DMS79 (cell line): ENCODE measurements at regions not wholly inside any gene's neighbourhood (a gene's known extent, or its start where the extent isn't known, plus 50 kb on each side); places are given as distances from the start of the nearest gene placed in this dataset.
"Not testable (repeated sequence)": the region's sequence is repeated elsewhere in the genome, so short reads cannot be mapped to it uniquely, and the experiment has no call there.

ENCODE experiments used
- DNase-seq: peaks from one replicate; lab custom pipeline; 2025; lab: John Stamatoyannopoulos, UW

- no peak for DNase-seq
Observed at GRCh38 chr7:66539902-66540375, 88.7 kb upstream of the KCTD7 start.

- no peak for DNase-seq
Observed at GRCh38 chr7:66542049-66542448, 86.6 kb upstream of the KCTD7 start.

GRCh38 chr7:66542528-66543269 lies 86.0 kb upstream of the KCTD7 start:
- no peak for DNase-seq

DNA sequence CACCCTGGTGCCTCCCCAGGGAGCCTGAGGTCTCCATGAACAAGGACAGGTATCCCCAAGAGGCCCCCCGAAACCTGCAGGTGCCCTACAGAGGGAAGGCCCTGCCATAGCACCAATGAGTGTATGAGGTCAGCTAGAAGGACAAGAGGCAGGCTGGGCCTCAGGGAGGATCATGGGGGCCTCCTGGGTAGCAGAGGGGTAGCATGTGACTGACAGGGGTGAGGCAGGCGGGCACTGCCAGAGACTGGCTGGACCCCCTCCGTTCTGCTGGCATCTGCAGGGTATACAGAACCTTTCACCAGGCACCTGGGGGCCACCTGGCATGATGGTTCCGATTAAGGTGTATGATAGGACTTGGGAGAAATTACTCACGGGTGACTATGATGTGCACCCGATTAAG lies 79.2 kb upstream of the KCTD7 start:
- DNase-seq = no peak

DNA sequence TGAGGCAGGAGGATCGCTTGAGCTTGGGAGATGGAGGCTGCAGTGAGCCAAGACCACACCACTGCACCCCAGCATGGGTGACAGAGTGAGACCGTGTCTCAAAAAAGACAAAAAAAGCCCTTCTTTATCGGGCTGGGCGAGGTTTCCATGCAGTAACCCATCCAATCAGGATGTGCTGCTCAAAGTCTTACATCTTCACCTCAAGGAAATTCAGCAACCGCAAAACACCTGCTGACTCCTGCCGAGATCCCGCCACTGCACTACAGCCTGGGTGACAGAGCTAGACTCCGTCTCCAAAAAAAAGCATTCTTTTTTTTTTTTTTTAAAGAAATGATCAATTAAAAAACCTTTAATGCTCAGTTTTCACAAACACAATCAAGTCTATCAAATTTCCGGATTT lies 75.7 kb upstream of the KCTD7 start:
- no peak for DNase-seq

DNA sequence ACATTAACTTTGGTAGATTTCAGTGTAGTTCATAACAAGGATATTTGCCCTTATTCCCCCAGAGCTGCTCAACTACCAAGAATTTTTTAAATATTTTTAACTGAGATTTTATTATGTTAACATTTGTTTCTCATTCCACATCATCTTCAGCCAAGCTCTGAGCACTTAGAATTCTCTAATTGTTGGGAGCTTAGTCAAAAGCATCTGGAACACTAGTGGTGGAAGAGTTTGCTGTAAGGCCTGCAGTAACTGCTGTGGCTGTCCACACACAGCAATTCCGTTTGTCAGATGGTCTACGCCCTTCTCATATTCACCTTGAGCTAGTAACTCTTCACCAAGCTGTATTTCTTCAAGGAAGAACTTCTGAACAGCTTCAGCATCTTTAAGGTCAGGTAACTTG lies 75.0 kb upstream of the KCTD7 start:
- not testable (repeated sequence) for DNase-seq

DNA sequence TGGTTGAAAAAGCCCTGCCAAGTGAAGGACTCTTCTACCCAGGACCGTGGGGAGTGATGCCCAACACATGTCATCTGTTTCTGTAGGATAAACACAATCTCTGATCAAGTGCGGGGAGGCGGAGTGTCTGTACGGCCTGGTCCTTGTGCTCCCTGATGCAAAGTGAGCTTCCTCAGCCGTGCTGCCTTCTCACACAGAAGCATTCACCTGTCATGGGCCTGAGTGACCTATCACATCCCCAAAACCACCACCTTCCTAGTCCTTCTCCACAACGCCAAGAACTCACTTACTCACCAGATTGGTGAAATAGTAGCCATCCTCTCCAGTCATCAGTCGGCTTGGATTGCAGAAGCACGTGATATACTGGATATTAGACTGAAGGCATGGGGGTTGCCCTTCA lies 74.4 kb upstream of the KCTD7 start:
- DNase-seq = not testable (repeated sequence)

GRCh38 chr7:66554842-66555430 lies 73.7 kb upstream of the KCTD7 start:
- DNase-seq = not testable (repeated sequence)

- no peak for DNase-seq
Observed at GRCh38 chr7:66556177-66556548, 72.5 kb upstream of the KCTD7 start.

GRCh38 chr7:66556549-66557213 lies 72.0 kb upstream of the KCTD7 start:
- no peak for DNase-seq

- DNase-seq = no peak
Observed at GRCh38 chr7:66557214-66558200, 71.2 kb upstream of the KCTD7 start.

DNA sequence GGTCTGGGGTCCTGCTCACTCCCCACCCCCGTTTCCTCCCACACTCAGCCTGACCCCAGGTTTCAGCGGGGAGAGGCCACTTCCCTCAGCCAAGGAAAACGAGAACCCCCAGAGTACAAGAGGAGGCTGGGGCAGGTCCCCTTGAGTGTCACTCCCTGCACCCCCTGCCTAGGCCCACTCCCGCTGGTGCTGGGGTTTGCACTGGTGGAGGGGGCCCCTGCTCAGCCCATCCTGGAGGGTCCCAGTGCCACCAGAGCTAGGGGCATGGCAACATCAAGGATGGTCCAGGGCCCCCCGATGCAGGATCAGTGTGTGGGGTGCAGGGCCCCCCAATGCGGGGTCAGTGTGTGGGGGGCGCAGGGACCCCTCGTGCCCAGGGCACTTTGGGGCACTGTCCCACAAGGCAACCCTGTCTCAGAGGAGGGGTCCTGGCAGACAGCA lies 70.5 kb upstream of the KCTD7 start:
- DNase-seq = no peak

DNA sequence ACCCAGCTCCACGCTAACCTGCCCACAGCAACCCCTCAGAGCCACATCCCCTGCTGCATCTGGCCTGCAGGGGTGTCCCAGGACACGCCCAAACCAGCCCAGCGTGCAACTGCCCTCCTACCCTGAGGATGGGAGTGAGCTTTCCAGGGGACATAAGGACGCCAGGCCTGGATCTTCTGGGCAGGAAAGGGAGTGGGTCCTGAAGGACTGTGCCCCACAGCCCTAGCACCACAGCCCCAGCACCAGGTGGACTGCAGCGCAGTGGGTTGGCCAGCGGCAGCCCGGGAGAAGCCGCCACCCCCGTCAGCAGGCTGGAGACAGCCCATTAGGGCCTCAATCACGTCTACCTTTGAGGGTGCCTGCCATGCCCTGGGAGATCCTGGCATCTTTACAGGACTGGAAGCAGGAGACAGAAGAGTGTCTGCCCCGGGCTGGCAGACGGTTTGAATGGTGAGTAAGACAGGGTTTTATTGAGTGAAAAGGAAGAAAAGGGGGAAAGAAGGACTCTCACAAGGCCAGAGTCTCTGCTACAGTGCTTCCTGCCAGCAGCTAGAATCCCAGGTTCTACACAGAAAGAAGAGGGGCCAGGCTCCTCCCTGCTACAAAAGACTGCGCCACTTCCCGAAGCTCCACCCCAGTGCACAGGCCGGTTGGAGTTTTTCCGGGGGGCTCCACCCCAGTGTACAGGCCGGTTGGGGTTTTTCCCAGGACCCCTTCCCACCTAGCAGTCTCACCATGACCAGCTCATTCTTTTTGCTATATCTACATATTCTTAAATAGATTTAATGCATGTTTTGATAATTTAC lies 69.8 kb upstream of the KCTD7 start:
- no peak for DNase-seq

GRCh38 chr7:66564045-66564444 lies 64.6 kb upstream of the KCTD7 start:
- DNase-seq = no peak

DNA sequence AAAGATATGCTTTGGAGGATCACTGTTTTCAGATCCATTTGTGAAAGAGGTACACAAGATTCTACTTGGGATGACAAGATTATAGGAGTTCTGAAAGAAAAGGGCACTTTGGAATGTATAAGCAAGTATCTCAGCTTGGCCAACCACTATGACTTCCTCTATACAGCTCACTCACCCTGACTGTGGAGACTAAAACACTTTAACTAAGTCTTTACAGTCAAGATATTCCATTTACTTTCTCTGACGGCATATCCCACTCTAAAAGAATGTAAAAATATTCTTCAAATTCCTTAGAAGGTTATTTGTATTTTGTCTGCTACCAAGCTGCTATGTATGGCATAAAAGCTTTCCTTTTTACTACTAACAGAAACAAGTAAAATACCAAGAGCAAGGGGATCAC lies 58.5 kb upstream of the KCTD7 start:
- not testable (repeated sequence) for DNase-seq

DNA sequence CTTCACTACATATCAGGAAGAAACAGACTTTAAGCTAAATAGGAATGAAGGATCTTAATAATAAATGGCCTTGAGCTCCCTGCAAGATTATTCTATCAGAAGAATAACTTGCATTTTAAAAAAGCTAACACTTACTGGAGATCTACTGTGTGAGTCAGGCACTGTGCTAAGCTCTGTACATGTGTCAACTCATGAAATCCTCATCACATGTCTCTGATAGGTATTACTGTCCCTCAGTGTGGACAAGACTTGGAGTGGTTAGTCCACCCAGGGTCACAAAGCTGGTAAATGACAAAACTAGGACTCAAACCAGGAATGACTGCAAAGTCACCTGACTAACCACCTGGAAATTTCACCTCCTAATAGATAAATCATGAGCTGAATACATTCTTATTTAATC lies 57.1 kb upstream of the KCTD7 start:
- no peak for DNase-seq

DNA sequence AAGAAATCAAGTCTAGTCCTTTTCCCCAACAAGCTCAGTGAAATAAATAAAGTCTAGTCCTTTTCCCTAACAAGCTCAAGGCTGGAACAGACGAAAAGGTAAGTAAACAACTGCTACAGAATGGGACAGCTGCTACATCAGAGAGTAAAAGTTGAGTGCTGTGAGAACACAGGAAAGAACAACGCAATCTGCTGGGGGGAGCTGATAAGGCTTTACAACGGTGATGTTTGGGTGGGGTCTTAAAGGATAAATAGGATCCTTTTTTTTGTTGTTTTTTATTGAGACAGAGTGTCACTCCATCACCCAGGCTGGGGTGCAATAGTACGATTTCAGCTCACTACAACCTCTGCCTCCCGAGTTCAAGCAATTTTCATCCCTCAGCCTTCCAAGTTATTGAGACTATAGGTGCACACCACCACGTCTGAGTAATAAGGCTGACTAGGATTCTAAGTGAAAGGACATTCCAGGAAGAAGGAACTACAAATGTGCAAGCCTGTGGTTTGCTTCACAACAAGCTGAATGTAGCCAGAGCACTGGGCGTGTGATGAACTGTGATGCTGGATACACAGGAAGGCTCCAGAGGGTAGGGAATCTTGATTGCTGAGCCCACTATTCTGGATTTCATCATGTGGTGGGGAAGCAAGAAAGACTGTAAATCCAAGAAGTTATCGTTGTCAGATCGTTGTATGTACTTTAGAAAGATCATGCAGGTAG lies 54.7 kb upstream of the KCTD7 start:
- DNase-seq = not testable (repeated sequence)

DNA sequence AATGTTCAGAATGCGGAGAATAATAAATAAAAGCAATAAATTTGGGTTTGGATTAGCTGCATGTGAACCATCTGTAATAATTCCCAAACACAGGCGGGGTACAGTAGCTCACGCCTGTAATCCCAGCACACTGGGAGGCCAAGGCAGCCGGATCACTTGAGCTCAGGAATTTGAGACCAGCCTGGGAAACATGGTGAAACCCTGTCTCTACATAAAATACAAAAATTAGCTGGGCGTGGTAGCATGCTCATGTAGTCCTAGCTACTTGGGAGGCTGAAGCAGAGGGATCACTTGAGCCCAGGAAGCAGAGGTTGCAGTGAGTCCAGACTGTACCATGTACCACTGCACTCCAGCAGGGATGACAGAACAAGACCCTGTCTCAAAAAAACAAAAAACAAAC lies 53.9 kb upstream of the KCTD7 start:
- not testable (repeated sequence) for DNase-seq

GRCh38 chr7:66575398-66575797 lies 53.3 kb upstream of the KCTD7 start:
- DNase-seq = no peak

- no peak for DNase-seq
Observed at GRCh38 chr7:66576646-66577045, 52.0 kb upstream of the KCTD7 start.
